Smooth muscle cell (in vitro differentiated cells): ENCODE measurements at regions not wholly inside any gene's neighbourhood (a gene's known extent, or its start where the extent isn't known, plus 50 kb on each side); places are given as distances from the start of the nearest gene placed in this dataset.

Experiments used
- DNase-seq: peaks from one replicate; lab custom pipeline; 2025; ENCODE audit not compliant: unreplicated experiment; lab: John Stamatoyannopoulos, UW
- H2AFZ ChIP-seq: fragments of 200-600 bp; sonication (generic); 2 replicates; pipeline ENCODE4 v1.6.0; 2016; ENCODE audit warnings: antibody characterized with exemption, low read depth, mild to moderate bottlenecking
- H3F3A ChIP-seq: fragments of 200-600 bp; sonication (generic); 2 replicates; pipeline ENCODE4 v1.6.0; 2017; ENCODE audit warnings: antibody characterized with exemption, low read depth
- H3K27ac ChIP-seq: fragments of 200-600 bp; sonication (generic); 2 replicates; pipeline ENCODE4 v1.5.1; 2016; ENCODE audit warnings: low read depth, mild to moderate bottlenecking
- H3K27me3 ChIP-seq: fragments of 200-600 bp; sonication (generic); 2 replicates; pipeline ENCODE4 v1.6.1; 2016; ENCODE audit warnings: low read depth, mild to moderate bottlenecking
- H3K36me3 ChIP-seq: fragments of 200-600 bp; sonication (generic); 2 replicates; pipeline ENCODE4 v1.5.1; 2016; ENCODE audit warnings: low read depth
- H3K4me1 ChIP-seq: fragments of 200-600 bp; sonication (generic); 2 replicates; pipeline ENCODE4 v1.5.1; 2016; ENCODE audit warnings: low read depth
- H3K4me2 ChIP-seq: fragments of 200-600 bp; sonication (generic); 2 replicates; pipeline ENCODE4 v1.6.0; 2016; ENCODE audit warnings: mild to moderate bottlenecking
- H3K4me3 ChIP-seq: fragments of 200-600 bp; sonication (generic); 2 replicates; pipeline ENCODE4 v1.5.1; 2016; ENCODE audit warnings: mild to moderate bottlenecking
- H3K79me2 ChIP-seq: fragments of 200-600 bp; sonication (generic); 2 replicates; pipeline ENCODE4 v1.6.0; 2016; ENCODE audit warnings: low read depth, mild to moderate bottlenecking
- H3K9ac ChIP-seq: fragments of 200-600 bp; sonication (generic); 2 replicates; pipeline ENCODE4 v1.6.0; 2016; ENCODE audit warnings: low read depth
- H3K9me3 ChIP-seq: fragments of 200-600 bp; sonication (generic); replicated peaks from 2 replicates; pipeline ENCODE4 v1.5.1; 2016; ENCODE audit warnings: low read depth
- H4K20me1 ChIP-seq: fragments of 200-600 bp; sonication (generic); 2 replicates; pipeline ENCODE4 v1.6.0; 2016; ENCODE audit warnings: low read depth
- WGBS: methylation state at CpG from one replicate; pipeline ENCODE4 v1.1.7; 2016; ENCODE audit warnings: low lambda C conversion rate; 5-methylcytosine and 5-hydroxymethylcytosine counted together
- TF ChIP-seq, protein P1 (sequence below): fragments of 200-600 bp; sonication (generic); IDR thresholded peaks from 2 replicates; pipeline ENCODE4 v1.5.1; 2017; ENCODE audit warnings: borderline replicate concordance, mild to moderate bottlenecking, antibody characterized with exemption; ENCODE audit not compliant: insufficient read depth, poor library complexity, severe bottlenecking

DNA sequence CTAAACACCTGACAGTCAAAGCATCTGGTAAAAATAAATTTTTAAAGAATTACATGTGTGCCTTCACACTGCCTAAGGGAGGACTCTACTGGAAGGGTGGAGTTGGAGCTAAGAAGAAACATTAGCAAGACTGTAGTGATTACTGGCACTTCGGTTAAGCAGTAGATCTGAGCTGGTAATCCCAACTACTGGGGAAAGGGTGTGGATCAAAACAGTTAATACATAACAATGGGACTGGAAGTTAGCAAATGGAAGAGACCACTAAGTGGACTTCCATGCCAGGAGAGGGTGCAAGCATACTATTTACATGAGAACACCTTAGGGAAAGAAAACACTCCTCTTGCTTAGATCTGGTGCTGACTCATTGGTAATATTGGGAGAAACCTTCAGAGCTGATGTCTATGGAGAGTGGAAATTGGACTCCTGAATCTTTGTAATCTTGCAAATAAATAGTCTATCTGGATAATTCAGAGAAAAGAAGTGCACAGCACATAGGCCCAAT lies 519.6 kb upstream of the LINC00305 start:
- WGBS, result 97% methylated on average over 1 of the region's 1 CpG
- H3K27ac ChIP-seq, result no peak overlapping the region
- TF ChIP-seq, protein P1, sequence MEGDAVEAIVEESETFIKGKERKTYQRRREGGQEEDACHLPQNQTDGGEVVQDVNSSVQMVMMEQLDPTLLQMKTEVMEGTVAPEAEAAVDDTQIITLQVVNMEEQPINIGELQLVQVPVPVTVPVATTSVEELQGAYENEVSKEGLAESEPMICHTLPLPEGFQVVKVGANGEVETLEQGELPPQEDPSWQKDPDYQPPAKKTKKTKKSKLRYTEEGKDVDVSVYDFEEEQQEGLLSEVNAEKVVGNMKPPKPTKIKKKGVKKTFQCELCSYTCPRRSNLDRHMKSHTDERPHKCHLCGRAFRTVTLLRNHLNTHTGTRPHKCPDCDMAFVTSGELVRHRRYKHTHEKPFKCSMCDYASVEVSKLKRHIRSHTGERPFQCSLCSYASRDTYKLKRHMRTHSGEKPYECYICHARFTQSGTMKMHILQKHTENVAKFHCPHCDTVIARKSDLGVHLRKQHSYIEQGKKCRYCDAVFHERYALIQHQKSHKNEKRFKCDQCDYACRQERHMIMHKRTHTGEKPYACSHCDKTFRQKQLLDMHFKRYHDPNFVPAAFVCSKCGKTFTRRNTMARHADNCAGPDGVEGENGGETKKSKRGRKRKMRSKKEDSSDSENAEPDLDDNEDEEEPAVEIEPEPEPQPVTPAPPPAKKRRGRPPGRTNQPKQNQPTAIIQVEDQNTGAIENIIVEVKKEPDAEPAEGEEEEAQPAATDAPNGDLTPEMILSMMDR, result no peak
- H3K9me3 ChIP-seq, result no peaks in the 10 kb centered on the region
- H3K4me2 ChIP-seq, result no peak overlapping the region
- no peak for DNase-seq
- H3K36me3 ChIP-seq, result no peaks in the 10 kb centered on the region
- H3K79me2 ChIP-seq, result no peaks in the 10 kb centered on the region
- no peaks in the 10 kb centered on the region for H4K20me1 ChIP-seq
- H3F3A ChIP-seq, result no peaks in the 10 kb centered on the region
- H3K27me3 ChIP-seq, result no peaks in the 10 kb centered on the region
- H3K9ac ChIP-seq, result no peak overlapping the region
- H3K4me1 ChIP-seq, result no peaks in the 10 kb centered on the region
- H3K4me3 ChIP-seq, result no peak overlapping the region
- H2AFZ ChIP-seq, result no peak overlapping the region

DNA sequence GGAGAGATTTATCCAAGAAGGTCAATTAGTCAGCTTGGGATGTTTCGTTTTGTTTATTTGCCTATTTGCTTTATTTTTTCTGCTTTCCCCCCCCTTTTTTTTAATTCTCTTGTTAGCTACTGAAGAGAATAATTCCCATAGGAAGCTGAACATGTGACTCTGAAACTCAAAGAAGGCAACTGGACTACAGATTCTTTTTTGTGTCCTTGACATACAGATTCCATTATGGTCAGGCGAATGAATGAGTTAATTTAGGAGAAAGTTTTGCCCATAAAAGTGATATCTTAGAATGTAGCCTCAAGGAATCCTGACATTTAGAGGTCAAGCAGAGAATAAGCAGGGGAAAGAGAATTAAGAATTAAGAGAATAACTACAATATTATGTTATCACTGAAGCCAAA lies 514.2 kb upstream of the LINC00305 start:
- Histone ChIP-seq H3F3A (no peaks in the 10 kb centered on the region), H3K27ac (no peak overlapping the region), H2AFZ (no peak overlapping the region), H3K4me1 (no peaks in the 10 kb centered on the region), H3K9ac (no peak overlapping the region), H3K36me3 (no peaks in the 10 kb centered on the region), H3K9me3 (no peaks in the 10 kb centered on the region), H3K27me3 (no peaks in the 10 kb centered on the region), H3K4me3 (no peak overlapping the region), H3K4me2 (no peak overlapping the region), H3K79me2 (no peaks in the 10 kb centered on the region), H4K20me1 (no peaks in the 10 kb centered on the region)
- WGBS, result 91% methylated on average over 2 of the region's 2 CpGs
- no peak for DNase-seq
- TF ChIP-seq, protein P1, result no peak

DNA sequence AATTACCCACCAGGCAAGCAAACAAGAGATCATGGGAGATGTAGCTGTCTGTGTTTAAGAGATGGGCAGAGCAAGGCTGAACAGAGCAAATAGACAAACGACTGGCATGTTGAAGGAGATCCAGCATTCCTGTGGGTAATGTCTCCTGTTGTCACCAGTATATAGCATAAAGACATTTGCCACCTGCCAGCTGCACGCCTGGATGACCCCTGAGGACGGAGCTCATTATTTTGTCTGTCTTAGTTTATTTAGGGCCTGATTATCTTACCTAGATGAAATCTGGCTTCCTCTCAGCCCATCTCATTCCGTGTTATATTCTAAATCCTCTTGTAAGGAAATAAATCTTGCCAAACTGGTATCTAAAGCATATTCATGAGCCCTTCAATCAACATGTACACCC lies 510.3 kb upstream of the LINC00305 start:
- Histone ChIP-seq H2AFZ (no peak overlapping the region), H3K27ac (no peak overlapping the region), H3K9me3 (no peaks in the 10 kb centered on the region), H3K4me2 (no peak overlapping the region), H3K79me2 (no peaks in the 10 kb centered on the region), H3K36me3 (no peaks in the 10 kb centered on the region), H3K4me3 (no peak overlapping the region), H3K4me1 (no peaks in the 10 kb centered on the region), H3K9ac (no peak overlapping the region), H3K27me3 (no peaks in the 10 kb centered on the region), H4K20me1 (no peaks in the 10 kb centered on the region), H3F3A (no peaks in the 10 kb centered on the region)
- WGBS, result 72% methylated on average over 4 of the region's 4 CpGs
- TF ChIP-seq, protein P1, result no peak
- no peak for DNase-seq

DNA sequence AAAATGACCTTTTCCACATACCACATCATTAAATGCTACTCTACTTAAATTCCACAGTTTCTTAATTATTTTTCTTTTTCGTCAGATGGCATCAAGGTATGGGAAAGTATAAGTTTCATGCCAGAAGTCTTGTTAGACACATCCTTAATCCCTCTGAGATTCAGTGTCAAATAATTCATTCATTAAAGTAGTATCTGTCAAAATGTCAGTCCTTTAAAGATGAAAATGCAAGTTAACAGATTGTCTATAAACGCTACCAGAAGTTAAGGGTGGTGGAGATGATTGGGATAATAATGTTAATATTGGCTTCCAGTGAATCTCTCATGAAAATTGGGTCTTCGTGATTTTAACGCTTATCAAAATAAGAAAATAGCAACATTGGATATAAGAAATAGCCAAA lies 504.2 kb upstream of the LINC00305 start:
- H3K27me3 ChIP-seq, result no peaks in the 10 kb centered on the region
- H4K20me1 ChIP-seq, result no peaks in the 10 kb centered on the region
- H3K4me1 ChIP-seq, result no peaks in the 10 kb centered on the region
- H3K79me2 ChIP-seq, result no peaks in the 10 kb centered on the region
- TF ChIP-seq, protein P1, result no peak
- H3K4me3 ChIP-seq, result no peak overlapping the region
- no peaks in the 10 kb centered on the region for H3F3A ChIP-seq
- H2AFZ ChIP-seq, result no peak overlapping the region
- no peak for DNase-seq
- no peak overlapping the region for H3K4me2 ChIP-seq
- H3K27ac ChIP-seq, result no peak overlapping the region
- H3K36me3 ChIP-seq, result no peaks in the 10 kb centered on the region
- H3K9me3 ChIP-seq, result no peaks in the 10 kb centered on the region
- no peak overlapping the region for H3K9ac ChIP-seq
- WGBS, result 69% methylated on average over 4 of the region's 4 CpGs
